ENCODE measurements at regions not wholly inside any gene's neighbourhood (a gene's known extent, or its start where the extent isn't known, plus 50 kb on each side); places are given as distances from the start of the nearest gene placed in this dataset.
"Not testable (repeated sequence)": the region's sequence is repeated elsewhere in the genome, so short reads cannot be mapped to it uniquely, and the experiment has no call there.

- DNase-seq: peak; percentile 80
These were observed 408.5 kb downstream of the ZEB2 start for GRCh38 chr2:144111437-144111836.

- DNase-seq: not testable (repeated sequence)
These were observed 413.8 kb downstream of the ZEB2 start for GRCh38 chr2:144106104-144106503.

DNA sequence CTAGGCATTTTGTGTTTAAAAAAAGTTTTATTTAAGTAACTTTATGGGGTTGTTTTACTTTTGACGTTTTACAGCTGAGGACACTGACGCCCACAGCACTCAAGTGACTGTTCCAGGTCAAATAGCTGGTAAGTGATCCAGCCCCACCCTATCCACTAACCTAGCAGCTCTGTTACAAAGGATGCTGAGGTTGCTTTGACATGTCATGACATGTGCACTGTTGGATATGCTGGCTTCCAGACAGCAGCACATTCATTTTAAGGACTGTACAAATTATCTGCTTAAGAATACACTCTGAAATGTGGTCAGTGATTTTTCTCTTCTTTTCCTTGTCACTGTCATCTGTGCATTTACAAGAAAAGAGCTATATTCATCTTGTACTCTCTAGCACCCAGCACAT, 417.5 kb downstream of the ZEB2 start:
- no peak for DNase-seq

DNA sequence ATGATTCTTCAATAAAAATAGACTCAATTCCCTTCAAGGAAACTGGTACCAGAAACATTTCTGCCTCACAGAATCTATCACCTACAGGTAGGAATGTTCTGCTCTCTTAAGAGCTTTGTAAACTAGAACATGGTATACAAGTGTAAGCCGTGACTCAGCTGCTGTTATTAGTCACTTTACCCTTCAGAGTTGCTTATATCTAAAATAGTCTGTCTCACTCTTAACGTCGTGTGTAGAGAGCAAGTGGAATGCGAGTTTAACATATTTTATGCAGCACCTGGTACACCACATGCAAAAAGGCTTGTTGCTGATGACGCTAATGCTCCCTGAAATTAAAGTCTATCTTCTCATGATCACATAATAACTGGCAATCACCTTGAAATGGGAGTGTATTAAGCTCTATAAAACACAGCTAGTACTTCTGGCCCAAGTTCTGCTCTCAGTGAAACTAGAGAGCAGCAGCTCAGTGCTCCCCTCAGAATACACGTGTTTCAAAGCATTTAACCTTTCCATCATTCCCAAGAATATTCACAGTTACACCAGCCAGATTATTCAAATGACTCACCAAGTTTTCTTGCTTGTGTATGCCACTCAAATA, 420.0 kb downstream of the ZEB2 start:
- no peak for DNase-seq

DNA sequence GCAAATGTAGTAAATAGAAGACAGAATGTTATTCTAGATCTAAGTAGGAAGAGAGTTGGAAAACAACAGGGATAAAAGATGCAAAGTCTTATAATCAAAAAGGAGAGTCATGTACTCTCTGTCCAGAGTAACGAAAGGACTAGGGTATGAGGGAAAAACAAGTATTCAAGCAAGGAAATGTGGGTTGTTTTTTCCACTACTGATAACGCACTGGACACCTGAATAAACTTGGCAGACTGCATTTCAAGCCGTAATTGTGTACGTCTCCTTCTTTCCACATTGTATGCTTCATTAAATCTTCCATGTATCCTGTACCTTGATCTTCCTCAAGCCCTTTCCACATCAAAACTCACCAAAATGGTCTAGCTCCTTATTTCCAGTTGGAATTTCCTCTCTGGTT, 420.6 kb downstream of the ZEB2 start:
- DNase-seq: no peak

- no peak for DNase-seq
These were observed 422.3 kb downstream of the ZEB2 start for GRCh38 chr2:144097440-144098225.

DNA sequence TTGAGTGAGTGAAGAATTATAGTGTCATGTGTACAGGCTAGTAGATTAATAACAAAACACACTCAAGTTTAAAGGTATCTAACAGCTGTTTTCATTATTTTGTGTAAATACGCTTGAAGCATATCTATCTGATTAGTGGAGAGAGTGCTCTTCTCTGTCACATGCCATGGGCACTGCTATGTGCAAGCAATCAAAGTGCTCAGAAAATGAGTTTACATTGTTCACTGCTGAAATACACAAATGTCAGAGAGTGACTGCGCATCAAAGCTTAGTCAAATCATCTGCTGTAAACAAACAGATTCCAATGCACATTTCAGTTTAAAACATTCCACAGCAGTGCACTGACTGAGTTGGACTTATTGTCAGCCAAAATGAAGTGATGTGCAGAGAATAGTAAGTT, 423.4 kb downstream of the ZEB2 start:
- no peak for DNase-seq

GRCh38 chr2:144094408-144095151, 425.3 kb downstream of the ZEB2 start:
- no peak for DNase-seq

- DNase-seq: no peak
These were observed 428.3 kb downstream of the ZEB2 start for GRCh38 chr2:144091622-144092021.

DNA sequence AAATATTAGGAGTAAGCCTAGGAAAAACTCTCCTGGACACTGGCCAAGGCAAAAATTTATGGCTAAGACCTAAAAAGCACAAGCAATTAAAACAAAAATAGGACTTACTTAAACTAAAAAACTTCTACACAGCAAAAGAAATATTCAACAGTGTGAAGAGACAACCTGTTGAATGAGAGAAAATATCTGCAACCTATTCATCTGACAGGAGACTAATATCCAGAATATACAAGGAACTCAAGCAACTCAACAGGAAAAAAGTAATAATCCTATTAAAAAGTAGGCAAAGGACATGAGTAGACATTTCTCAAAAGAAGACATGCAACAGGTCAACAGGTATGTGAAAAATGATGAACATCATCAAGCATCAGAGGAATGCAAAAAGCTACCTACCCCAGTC, 431.1 kb downstream of the ZEB2 start:
- DNase-seq: no peak

DNA sequence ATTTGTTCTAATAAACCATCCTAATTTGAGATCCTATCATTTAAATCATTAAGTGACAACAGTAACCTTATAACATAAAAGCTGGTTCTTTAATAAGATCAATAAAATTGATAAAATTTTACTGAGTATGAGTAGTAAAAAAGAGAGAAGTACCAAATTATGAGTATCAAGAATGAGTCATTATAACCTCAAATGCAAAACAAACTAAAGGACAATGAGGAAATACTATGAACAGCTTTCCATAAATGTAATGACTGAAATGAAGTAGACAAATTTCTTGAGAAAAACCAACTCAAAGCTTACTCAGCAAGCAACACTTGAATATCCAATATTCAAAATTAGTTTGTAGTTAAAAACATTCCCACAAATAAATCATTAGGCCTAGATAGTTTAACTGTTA, 433.0 kb downstream of the ZEB2 start:
- no peak for DNase-seq

DNA sequence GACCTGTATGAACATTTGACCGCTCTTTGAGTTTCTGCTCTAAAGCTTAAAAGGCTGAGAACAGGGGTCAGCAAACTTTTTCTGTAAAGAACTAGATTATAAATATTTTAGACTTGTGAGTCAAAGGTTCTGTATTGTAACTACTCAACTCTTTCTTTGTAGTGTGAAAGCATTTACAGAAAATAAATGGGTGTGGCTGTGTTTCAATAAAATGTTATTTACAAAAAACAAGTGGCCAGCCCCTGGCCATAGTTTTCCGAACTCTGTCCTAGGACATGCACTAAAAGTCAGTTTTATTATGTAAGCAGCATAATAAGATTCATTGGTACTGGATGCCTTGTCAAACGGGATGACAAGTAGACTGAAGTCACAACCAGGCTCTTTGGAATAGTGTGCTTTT, 434.9 kb downstream of the ZEB2 start:
- no peak for DNase-seq

- DNase-seq: no peak
These were observed 435.7 kb downstream of the ZEB2 start for GRCh38 chr2:144084114-144084661.

GRCh38 chr2:144083211-144083610, 436.7 kb downstream of the ZEB2 start:
- no peak for DNase-seq

DNA sequence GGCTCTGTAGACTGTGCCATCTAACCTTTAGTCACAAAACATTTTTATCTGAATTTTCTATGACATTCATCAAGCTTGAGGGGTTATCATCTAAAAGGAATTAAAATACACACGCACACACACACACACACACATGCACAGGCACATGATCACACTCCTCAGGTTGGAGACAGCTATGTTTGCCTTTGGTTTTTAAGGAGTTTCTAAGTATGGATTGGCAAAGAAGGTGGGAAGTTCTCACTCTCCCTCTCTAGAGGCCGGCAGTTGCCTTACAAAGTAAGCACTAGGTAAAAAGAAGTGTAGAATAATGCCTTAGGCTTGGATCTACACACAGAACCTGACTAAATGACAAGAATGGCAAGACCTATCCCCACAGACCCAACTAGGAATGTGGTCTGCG, 437.1 kb downstream of the ZEB2 start:
- no peak for DNase-seq

DNA sequence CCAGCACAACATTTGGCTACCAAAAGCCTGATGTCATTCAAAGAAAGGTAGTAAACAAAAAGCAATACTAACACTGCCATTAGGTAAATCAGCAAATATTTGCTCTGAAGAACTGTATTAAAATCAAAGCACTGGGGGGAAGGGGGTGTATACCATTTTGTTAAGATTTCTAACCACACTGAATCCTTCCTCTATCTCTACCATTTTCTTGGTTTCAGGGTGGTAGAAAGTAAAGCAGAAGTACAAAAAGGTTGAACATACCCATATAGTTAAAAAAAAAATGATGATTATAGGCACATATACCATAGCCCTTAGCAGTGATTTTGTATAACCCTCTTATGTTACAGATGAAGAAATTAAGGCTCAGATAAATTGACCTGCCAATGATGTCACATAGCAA, 437.6 kb downstream of the ZEB2 start:
- no peak for DNase-seq

GRCh38 chr2:144081272-144081671, 438.6 kb downstream of the ZEB2 start:
- no peak for DNase-seq

GRCh38 chr2:144079803-144080202, 440.1 kb downstream of the ZEB2 start:
- no peak for DNase-seq

DNA sequence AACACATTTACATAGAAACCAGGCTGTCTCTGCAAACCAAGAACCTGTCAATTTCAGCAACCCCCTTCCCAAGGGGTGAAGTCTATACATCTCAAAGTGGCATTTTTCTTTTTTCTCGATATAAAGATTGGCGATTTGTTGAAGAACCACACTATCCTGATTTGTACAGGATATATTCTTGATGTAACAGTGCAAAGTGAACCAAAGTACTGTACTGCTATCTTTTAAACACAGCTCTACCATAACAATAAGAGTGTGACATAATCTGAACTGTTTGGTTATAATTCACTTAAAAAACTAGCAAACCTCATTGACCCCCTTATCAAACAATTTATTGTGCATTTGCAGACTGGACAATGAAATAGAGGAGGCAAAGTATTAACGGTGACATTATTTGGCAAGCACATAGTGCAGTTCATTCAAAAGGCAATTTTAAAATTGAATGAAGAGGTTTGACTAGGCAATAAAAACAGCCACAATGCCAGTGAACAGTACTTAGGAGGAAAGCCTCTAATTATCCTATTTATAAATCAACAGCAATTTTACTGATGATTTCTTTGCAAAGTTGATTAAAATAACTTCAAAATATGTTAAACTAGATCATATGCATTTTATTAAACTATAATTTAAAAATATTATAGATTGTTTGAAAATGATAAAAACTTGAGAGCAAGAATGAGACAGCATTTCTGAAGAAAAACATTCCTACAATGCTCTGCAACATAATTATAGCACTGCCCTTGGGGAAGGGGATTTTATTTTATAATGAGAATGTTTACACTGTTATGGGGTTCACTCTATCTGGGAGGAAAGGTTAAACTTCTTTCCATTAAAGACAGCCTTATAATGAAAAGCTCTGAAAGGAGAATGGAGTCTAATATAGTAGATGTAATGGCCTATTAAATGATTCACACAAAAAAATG, 440.9 kb downstream of the ZEB2 start:
- DNase-seq: no peak

DNA sequence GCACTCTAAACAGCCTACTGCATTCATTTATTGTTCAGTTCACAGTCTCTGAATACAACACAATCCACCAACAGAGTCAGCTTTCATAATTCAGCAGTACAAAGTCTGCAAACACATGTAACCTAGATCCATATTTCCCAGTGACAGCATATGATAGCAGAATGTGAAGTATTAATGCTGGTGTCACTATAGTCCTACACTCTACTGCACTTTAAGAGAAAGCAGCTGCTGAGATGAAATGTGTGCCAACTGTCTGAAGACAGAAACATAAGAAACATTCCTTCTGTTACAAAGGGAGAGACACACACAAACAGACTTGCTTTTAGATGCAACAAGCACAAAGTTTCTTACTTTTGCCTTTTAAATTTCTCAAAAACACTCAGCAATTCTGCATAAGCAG, 441.8 kb downstream of the ZEB2 start:
- DNase-seq: no peak

DNA sequence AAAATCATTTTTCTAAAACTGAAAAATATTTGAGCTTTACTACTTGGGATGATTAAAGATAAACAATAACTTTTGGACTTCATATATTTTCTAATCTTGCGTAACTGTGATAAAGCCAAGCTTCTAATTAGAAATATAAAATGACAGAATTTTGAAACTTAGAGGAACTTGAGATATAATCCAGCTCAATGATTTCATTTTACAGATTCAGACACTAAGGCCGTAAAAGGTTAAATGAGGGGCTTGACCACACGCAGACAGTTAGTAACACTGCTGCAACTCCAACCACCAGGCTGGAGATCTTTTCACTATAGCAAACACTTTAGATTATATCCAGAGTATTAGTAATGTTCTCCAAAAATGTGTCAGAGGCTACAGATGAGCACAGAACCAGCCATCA, 445.5 kb downstream of the ZEB2 start:
- DNase-seq: no peak

GRCh38 chr2:144071461-144071860, 448.5 kb downstream of the ZEB2 start:
- no peak for DNase-seq

GRCh38 chr2:144067506-144067905, 452.4 kb downstream of the ZEB2 start:
- no peak for DNase-seq

Data from islet precursor cell (in vitro differentiated cells).